ENCODE measurements at regions not wholly inside any gene's neighbourhood (a gene's known extent, or its start where the extent isn't known, plus 50 kb on each side); places are given as distances from the start of the nearest gene placed in this dataset.

DNA sequence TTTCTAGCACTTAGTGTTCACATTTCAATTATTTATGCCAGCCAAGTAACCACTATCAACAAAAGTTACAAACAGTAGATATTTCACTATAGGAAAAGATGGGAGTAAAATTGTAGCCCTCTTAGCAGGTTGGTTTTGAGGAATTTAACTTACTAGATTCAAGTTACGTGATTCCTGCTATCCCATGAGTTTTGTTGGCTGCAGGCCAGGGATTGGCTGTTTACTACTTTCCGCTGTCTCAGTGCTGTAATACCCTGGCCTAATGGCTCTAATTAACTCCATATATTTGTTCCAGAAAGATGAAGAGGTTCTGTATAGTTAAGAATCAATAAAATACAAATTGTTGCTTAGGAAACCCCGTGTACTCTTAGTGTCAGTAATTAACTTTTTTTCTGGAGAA lies 55.5 kb upstream of the MAGED1 start:
- Histone ChIP-seq H3K36me3 (no peaks in the 10 kb centered on the region), H3K27ac (replicated peaks in 1 of 4) (no peak overlapping the region), H3K27me3 (no peaks in the 10 kb centered on the region), H3K9me3 (no peaks in the 10 kb centered on the region), H3K4me1 (peaks cover 0 to 12% (median 4%) of the 10 kb centered on the region in 4 donors), H3K4me3 (no peak overlapping the region)
- intact Hi-C loops (cut with DNase I) = no loop called here
- peak; percentile 87 for DNase-seq (ENCODE audit: extremely low spot score)
- WGBS = 44% methylated on average over 3 of the region's 3 CpGs
- TF ChIP-seq, protein P1, sequence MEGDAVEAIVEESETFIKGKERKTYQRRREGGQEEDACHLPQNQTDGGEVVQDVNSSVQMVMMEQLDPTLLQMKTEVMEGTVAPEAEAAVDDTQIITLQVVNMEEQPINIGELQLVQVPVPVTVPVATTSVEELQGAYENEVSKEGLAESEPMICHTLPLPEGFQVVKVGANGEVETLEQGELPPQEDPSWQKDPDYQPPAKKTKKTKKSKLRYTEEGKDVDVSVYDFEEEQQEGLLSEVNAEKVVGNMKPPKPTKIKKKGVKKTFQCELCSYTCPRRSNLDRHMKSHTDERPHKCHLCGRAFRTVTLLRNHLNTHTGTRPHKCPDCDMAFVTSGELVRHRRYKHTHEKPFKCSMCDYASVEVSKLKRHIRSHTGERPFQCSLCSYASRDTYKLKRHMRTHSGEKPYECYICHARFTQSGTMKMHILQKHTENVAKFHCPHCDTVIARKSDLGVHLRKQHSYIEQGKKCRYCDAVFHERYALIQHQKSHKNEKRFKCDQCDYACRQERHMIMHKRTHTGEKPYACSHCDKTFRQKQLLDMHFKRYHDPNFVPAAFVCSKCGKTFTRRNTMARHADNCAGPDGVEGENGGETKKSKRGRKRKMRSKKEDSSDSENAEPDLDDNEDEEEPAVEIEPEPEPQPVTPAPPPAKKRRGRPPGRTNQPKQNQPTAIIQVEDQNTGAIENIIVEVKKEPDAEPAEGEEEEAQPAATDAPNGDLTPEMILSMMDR (IDR thresholded peaks at IDR 0.05) = no peak
- TF ChIP-seq POLR2A (IDR thresholded peaks at IDR 0.05; ENCODE audit: low read depth) (no peak), POLR2AphosphoS5 (IDR thresholded peaks at IDR 0.05) (no peak), EP300 (IDR thresholded peaks at IDR 0.05) (no peak)

All from esophagus muscularis mucosa (tissue), 4 donors.